ENCODE measurements at regions not wholly inside any gene's neighbourhood (a gene's known extent, or its start where the extent isn't known, plus 50 kb on each side); places are given as distances from the start of the nearest gene placed in this dataset.

GRCh38 chr1:194280463-194280862, 1094.0 kb upstream of the B3GALT2 start:
- Histone ChIP-seq H3K9me3 (replicated peaks; ENCODE audit: low read length) (no peaks in the 10 kb centered on the region), H3K9ac (ENCODE audit: low read depth, low read length) (no peak overlapping the region), H3K4me2 (ENCODE audit: low read length) (no peak overlapping the region), H3K36me3 (ENCODE audit: insufficient read depth, low read length) (no peaks in the 10 kb centered on the region), H3K4me1 (ENCODE audit: control insufficient read depth, insufficient read depth, low read length) (no peaks in the 10 kb centered on the region), H3K4me3 (ENCODE audit: low read length) (no peak overlapping the region), H3K27me3 (ENCODE audit: control insufficient read depth, insufficient read depth, low read length) (no peaks in the 10 kb centered on the region)

DNA sequence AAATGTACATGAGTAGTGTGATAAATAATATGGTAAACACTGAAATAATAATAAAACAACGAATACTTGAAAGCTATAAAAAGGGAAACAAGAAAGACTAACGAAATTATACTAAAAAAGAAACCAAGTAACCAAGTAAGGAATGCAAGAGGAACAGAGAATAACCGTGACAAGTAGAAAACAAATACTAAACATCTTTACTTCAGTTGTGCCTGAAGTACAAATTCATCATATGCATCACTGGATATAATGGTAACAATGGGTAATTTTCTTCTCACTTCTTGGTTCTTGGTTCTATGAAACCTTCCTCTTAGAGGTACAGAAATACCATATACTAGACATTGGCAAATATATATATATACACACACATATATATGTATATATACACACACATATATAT, 1093.6 kb upstream of the B3GALT2 start:
- H3K4me3 ChIP-seq (ENCODE audit: low read length) = no peak overlapping the region
- no peak overlapping the region for H3K4me2 ChIP-seq (ENCODE audit: low read length)
- no peak overlapping the region for H3K9ac ChIP-seq (ENCODE audit: low read depth, low read length)
- no peaks in the 10 kb centered on the region for H3K36me3 ChIP-seq (ENCODE audit: insufficient read depth, low read length)
- no peaks in the 10 kb centered on the region for H3K27me3 ChIP-seq (ENCODE audit: control insufficient read depth, insufficient read depth, low read length)
- H3K4me1 ChIP-seq (ENCODE audit: control insufficient read depth, insufficient read depth, low read length) = no peaks in the 10 kb centered on the region
- no peaks in the 10 kb centered on the region for H3K9me3 ChIP-seq (replicated peaks; ENCODE audit: low read length)

- H3K4me1 ChIP-seq (ENCODE audit: control insufficient read depth, insufficient read depth, low read length) = no peaks in the 10 kb centered on the region
- no peaks in the 10 kb centered on the region for H3K9me3 ChIP-seq (replicated peaks; ENCODE audit: low read length)
- no peak overlapping the region for H3K9ac ChIP-seq (ENCODE audit: low read depth, low read length)
- H3K4me3 ChIP-seq (ENCODE audit: low read length) = no peak overlapping the region
- no peaks in the 10 kb centered on the region for H3K27me3 ChIP-seq (ENCODE audit: control insufficient read depth, insufficient read depth, low read length)
- no peak overlapping the region for H3K4me2 ChIP-seq (ENCODE audit: low read length)
- no peaks in the 10 kb centered on the region for H3K36me3 ChIP-seq (ENCODE audit: insufficient read depth, low read length)
Measured at GRCh38 chr1:194277927-194278326, 1091.5 kb upstream of the B3GALT2 start.

DNA sequence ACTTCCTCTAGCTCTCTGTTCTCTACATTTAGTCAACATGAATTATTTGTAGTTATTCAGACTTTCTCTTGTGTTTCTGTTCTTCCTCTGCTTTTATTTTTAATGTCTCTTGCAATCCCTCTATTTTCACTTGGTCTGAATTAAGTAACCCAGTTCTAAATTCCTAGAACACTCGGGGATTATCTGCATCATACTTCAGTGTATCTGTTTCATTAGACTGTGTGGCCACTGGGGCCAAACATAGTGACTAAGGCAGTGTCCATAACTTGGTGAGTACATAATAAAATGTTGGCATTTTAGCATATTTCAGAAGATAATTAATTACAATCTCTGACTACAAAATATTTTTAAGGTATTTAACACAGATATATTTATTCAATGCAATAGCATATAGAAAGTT, 1087.2 kb upstream of the B3GALT2 start:
- Histone ChIP-seq H3K36me3 (ENCODE audit: insufficient read depth, low read length) (no peaks in the 10 kb centered on the region), H3K4me3 (ENCODE audit: low read length) (no peak overlapping the region), H3K9ac (ENCODE audit: low read depth, low read length) (no peak overlapping the region), H3K9me3 (replicated peaks; ENCODE audit: low read length) (no peaks in the 10 kb centered on the region), H3K4me1 (ENCODE audit: control insufficient read depth, insufficient read depth, low read length) (no peaks in the 10 kb centered on the region), H3K4me2 (ENCODE audit: low read length) (no peak overlapping the region), H3K27me3 (ENCODE audit: control insufficient read depth, insufficient read depth, low read length) (no peaks in the 10 kb centered on the region)

- Histone ChIP-seq H3K4me1 (ENCODE audit: control insufficient read depth, insufficient read depth, low read length) (no peaks in the 10 kb centered on the region), H3K27me3 (ENCODE audit: control insufficient read depth, insufficient read depth, low read length) (no peaks in the 10 kb centered on the region), H3K36me3 (ENCODE audit: insufficient read depth, low read length) (no peaks in the 10 kb centered on the region), H3K9ac (ENCODE audit: low read depth, low read length) (no peak overlapping the region), H3K9me3 (replicated peaks; ENCODE audit: low read length) (no peaks in the 10 kb centered on the region), H3K4me2 (ENCODE audit: low read length) (no peak overlapping the region), H3K4me3 (ENCODE audit: low read length) (no peak overlapping the region)
Measured at GRCh38 chr1:194268839-194269238, 1082.4 kb upstream of the B3GALT2 start.

DNA sequence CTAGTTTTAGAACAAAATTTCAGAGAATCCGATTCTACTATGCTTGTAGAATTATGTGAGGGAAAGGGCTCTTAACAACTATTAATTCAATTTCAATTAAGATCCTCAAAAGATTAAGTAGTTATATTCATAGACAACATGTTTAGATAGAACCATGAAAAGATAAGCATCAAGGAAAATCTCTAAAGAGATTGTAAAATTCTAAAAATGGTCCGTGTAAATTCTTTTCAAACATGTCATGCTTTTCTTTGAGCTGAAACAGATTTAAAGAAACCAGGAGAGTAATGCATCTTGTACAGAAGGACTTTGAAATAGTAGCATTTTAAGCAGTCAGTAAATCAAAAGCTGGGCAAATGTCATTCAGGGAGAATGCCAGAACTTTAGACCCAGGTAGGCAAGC, 1080.6 kb upstream of the B3GALT2 start:
- Histone ChIP-seq H3K36me3 (ENCODE audit: insufficient read depth, low read length) (no peaks in the 10 kb centered on the region), H3K27me3 (ENCODE audit: control insufficient read depth, insufficient read depth, low read length) (no peaks in the 10 kb centered on the region), H3K4me1 (ENCODE audit: control insufficient read depth, insufficient read depth, low read length) (no peaks in the 10 kb centered on the region), H3K4me3 (ENCODE audit: low read length) (no peak overlapping the region), H3K4me2 (ENCODE audit: low read length) (no peak overlapping the region), H3K9me3 (replicated peaks; ENCODE audit: low read length) (no peaks in the 10 kb centered on the region), H3K9ac (ENCODE audit: low read depth, low read length) (no peak overlapping the region)

GRCh38 chr1:194256010-194256409, 1069.6 kb upstream of the B3GALT2 start:
- Histone ChIP-seq H3K27me3 (ENCODE audit: control insufficient read depth, insufficient read depth, low read length) (no peaks in the 10 kb centered on the region), H3K9me3 (replicated peaks; ENCODE audit: low read length) (no peaks in the 10 kb centered on the region), H3K4me2 (ENCODE audit: low read length) (no peak overlapping the region), H3K9ac (ENCODE audit: low read depth, low read length) (no peak overlapping the region), H3K4me3 (ENCODE audit: low read length) (no peak overlapping the region), H3K4me1 (ENCODE audit: control insufficient read depth, insufficient read depth, low read length) (no peaks in the 10 kb centered on the region), H3K36me3 (ENCODE audit: insufficient read depth, low read length) (no peaks in the 10 kb centered on the region)

- H3K9me3 ChIP-seq (replicated peaks; ENCODE audit: low read length) = no peaks in the 10 kb centered on the region
- H3K9ac ChIP-seq (ENCODE audit: low read depth, low read length) = no peak overlapping the region
- H3K4me3 ChIP-seq (ENCODE audit: low read length) = no peak overlapping the region
- no peaks in the 10 kb centered on the region for H3K27me3 ChIP-seq (ENCODE audit: control insufficient read depth, insufficient read depth, low read length)
- H3K4me1 ChIP-seq (ENCODE audit: control insufficient read depth, insufficient read depth, low read length) = no peaks in the 10 kb centered on the region
- H3K36me3 ChIP-seq (ENCODE audit: insufficient read depth, low read length) = no peaks in the 10 kb centered on the region
- no peak overlapping the region for H3K4me2 ChIP-seq (ENCODE audit: low read length)
Measured at GRCh38 chr1:194252199-194252598, 1065.8 kb upstream of the B3GALT2 start.

DNA sequence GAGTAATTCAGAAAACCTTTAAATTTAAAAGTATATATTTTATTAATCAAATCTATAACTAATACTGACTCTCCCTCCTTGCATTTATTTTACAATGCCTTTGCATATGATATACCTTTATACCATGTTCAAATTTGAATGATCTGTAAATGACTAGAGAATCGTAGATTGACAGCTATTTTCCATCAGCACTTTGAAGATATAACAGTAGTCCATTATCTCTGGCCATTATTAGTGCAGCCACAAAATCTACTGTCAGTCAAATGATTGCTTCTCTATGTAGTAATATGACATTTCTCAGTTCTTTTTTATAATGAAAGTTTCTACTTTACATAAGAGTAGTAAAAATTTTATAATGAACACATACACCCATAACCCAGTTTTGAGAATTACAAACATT, 1054.8 kb upstream of the B3GALT2 start:
- Histone ChIP-seq H3K27me3 (ENCODE audit: control insufficient read depth, insufficient read depth, low read length) (no peaks in the 10 kb centered on the region), H3K9me3 (replicated peaks; ENCODE audit: low read length) (no peaks in the 10 kb centered on the region), H3K4me2 (ENCODE audit: low read length) (no peak overlapping the region), H3K4me1 (ENCODE audit: control insufficient read depth, insufficient read depth, low read length) (no peaks in the 10 kb centered on the region), H3K36me3 (ENCODE audit: insufficient read depth, low read length) (no peaks in the 10 kb centered on the region), H3K9ac (ENCODE audit: low read depth, low read length) (no peak overlapping the region), H3K4me3 (ENCODE audit: low read length) (no peak overlapping the region)

DNA sequence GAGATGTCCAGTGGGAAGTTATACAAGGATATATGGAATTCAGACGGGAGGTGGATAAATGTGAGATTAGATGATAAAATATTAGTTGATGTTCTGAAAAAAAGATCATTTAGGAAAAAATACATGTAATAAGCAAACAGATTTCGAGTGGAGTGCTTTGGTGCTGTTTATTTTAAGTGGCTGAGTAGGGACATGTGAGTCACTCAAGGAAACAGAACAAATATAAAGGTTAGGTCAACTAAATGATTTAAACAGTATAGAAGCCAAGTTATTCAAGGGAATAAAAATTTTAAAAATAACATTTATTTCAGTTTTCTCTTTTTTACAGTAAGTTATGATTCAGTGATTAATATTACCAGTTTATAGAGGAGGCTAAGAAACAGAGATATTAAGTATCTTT, 1046.7 kb upstream of the B3GALT2 start:
- no peak overlapping the region for H3K4me3 ChIP-seq (ENCODE audit: low read length)
- H3K4me2 ChIP-seq (ENCODE audit: low read length) = no peak overlapping the region
- H3K36me3 ChIP-seq (ENCODE audit: insufficient read depth, low read length) = no peaks in the 10 kb centered on the region
- H3K9ac ChIP-seq (ENCODE audit: low read depth, low read length) = no peak overlapping the region
- no peaks in the 10 kb centered on the region for H3K9me3 ChIP-seq (replicated peaks; ENCODE audit: low read length)
- H3K27me3 ChIP-seq (ENCODE audit: control insufficient read depth, insufficient read depth, low read length) = no peaks in the 10 kb centered on the region
- H3K4me1 ChIP-seq (ENCODE audit: control insufficient read depth, insufficient read depth, low read length) = no peaks in the 10 kb centered on the region

DNA sequence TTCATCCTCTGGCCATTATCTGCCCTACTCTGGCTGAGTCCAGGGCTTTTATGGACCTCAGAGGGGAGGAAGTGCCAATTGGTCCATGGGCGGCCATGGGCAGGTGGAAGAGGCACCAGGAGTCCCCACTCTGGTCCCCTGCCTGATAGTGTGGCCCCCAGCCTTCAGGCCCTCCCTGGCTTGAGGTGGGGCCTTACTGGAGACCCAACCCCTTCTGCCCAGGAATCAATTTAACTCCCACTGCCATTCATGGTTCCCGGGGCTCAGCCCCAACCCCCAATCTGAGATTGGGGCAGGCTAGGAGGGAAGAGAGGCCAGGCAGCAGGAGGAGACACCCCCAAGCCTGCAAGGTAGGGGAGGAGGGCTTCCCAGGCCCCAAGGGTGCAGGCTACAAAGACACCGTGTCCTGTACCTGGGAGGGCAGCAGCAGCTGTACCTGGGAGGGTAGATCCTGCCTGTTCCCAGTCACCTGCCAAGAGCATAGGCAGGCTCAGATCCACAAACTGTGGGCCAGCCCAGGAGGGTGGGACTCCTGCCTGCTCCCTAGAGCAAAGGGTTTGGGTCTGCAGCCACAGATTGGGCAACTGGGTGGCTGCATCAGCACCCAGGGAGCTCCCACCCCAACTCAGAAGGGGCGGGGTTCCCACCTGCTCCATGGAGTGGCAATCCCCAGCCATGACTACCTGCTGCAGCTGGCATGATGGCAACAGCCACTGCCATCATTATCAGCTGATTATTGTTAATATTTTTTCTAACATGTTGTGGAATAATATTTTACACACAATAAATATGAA, 1044.1 kb upstream of the B3GALT2 start:
- Histone ChIP-seq H3K9ac (ENCODE audit: low read depth, low read length) (no peak overlapping the region), H3K36me3 (ENCODE audit: insufficient read depth, low read length) (no peaks in the 10 kb centered on the region), H3K4me2 (ENCODE audit: low read length) (no peak overlapping the region), H3K27me3 (ENCODE audit: control insufficient read depth, insufficient read depth, low read length) (no peaks in the 10 kb centered on the region), H3K4me3 (ENCODE audit: low read length) (no peak overlapping the region), H3K9me3 (replicated peaks; ENCODE audit: low read length) (no peaks in the 10 kb centered on the region), H3K4me1 (ENCODE audit: control insufficient read depth, insufficient read depth, low read length) (no peaks in the 10 kb centered on the region)

DNA sequence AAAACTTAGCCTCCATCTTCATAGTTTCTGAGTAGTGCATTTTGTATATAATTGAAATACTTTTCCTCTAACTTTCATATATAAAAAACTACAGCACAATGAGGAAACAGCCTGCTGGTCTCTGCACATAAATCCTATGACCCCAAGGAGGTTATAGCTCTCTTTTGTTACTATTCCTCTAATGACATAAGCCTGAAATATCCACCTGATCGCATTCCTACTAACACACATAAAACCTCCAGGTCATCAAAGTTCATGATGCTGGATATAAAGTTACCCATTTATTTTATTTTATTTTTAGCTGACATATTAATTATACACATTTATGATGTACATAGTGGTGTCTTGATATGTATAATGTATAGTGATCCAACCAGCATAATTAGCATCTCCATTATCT, 1042.0 kb upstream of the B3GALT2 start:
- Histone ChIP-seq H3K36me3 (ENCODE audit: insufficient read depth, low read length) (no peaks in the 10 kb centered on the region), H3K9me3 (replicated peaks; ENCODE audit: low read length) (no peaks in the 10 kb centered on the region)

More for the DNA sequence above, 1042.0 kb upstream of the B3GALT2 start:
- H3K9ac ChIP-seq (ENCODE audit: low read depth, low read length) = no peak overlapping the region
- H3K4me1 ChIP-seq (ENCODE audit: control insufficient read depth, insufficient read depth, low read length) = no peaks in the 10 kb centered on the region
- no peak overlapping the region for H3K4me2 ChIP-seq (ENCODE audit: low read length)
- H3K27me3 ChIP-seq (ENCODE audit: control insufficient read depth, insufficient read depth, low read length) = no peaks in the 10 kb centered on the region
- H3K4me3 ChIP-seq (ENCODE audit: low read length) = no peak overlapping the region

Measured in skeletal muscle satellite cell (primary cell).